Activated CD4-positive, alpha-beta memory T cell treated with anti-CD3 and anti-CD28 coated beads for 36 hours (primary cell): ENCODE measurements at regions not wholly inside any gene's neighbourhood (a gene's known extent, or its start where the extent isn't known, plus 50 kb on each side); places are given as distances from the start of the nearest gene placed in this dataset.

Experiments
- CTCF ChIA-PET: fragments of 350-600 bp; sonication (Branson Sonifier 250); formaldehyde crosslinking; loops from one replicate; lab custom pipeline; 2021; ENCODE audit warnings: antibody characterized with exemption, inconsistent platforms; lab: Charles Lee
- POLR2A ChIA-PET: fragments of 350-600 bp; sonication (Branson Sonifier 250); formaldehyde crosslinking; loops from one replicate; lab custom pipeline; 2021; ENCODE audit warnings: antibody characterized with exemption; lab: Charles Lee
- DNase-seq: peaks from one replicate; pipeline ENCODE4 v3.0.0-alpha.2; 2020
- H3K27ac Mint-ChIP-seq: one replicate; pipeline ENCODE4 v1.8.0; 2021; ENCODE audit warnings: mixed read lengths
- H3K27me3 Mint-ChIP-seq: one replicate; pipeline ENCODE4 v1.8.0; 2021; ENCODE audit warnings: mixed read lengths
- H3K36me3 Mint-ChIP-seq: one replicate; pipeline ENCODE4 v1.8.0; 2021; ENCODE audit warnings: mixed read lengths
- H3K4me1 Mint-ChIP-seq: one replicate; pipeline ENCODE4 v1.8.0; 2021; ENCODE audit warnings: low read depth, mixed read lengths
- H3K4me3 Mint-ChIP-seq: one replicate; pipeline ENCODE4 v1.8.0; 2021; ENCODE audit warnings: mild to moderate bottlenecking, mixed read lengths
- H3K9me3 Mint-ChIP-seq: one replicate; pipeline ENCODE4 v1.8.0; 2021; ENCODE audit warnings: mixed read lengths
- intact Hi-C: fragments of 100-400 bp; cut with micrococcal nuclease; formaldehyde crosslinking; loops from one replicate; pipeline ENCODE4 v1.15.1; 2023

DNA sequence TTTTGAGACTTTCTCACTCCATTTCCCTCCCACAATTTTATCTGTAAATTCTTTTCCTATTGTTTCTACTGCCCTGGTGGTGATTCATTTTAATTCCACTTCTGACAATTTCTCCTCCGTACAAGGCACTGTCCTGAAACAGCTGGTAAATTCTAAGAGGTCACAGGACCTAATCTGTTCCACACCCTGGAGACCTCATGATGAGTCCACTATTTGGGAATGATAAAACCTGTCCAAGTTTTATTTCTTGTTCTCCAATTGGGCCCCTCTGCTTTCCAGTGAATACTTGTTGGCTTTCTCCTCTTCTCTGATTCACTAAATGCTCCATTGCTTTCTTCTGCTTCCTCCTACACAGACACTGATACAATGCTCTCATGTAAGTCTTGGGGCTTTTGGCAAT, 343.1 kb upstream of the DUSP10 start:
- Mint-ChIP-seq H3K27ac (no peak overlapping the region), H3K4me1 (no peaks in the 10 kb centered on the region), H3K4me3 (no peak overlapping the region), H3K36me3 (no peaks in the 10 kb centered on the region), H3K9me3 (peaks cover 2% of the 10 kb centered on the region), H3K27me3 (peaks cover 11% of the 10 kb centered on the region)
- intact Hi-C loops, result no loop called here
- ChIA-PET POLR2A (no interaction called here), CTCF (no interaction called here)
- DNase-seq, result no peak

- Mint-ChIP-seq H3K4me1 (no peaks in the 10 kb centered on the region), H3K4me3 (no peak overlapping the region), H3K9me3 (peaks cover 2% of the 10 kb centered on the region), H3K36me3 (no peaks in the 10 kb centered on the region), H3K27me3 (peaks cover 11% of the 10 kb centered on the region), H3K27ac (no peak overlapping the region)
- CTCF ChIA-PET, result no interaction called here
- POLR2A ChIA-PET, result interaction anchor here (0.6 kb wide), 1 partner anchor 784 kb away, joined by 3 read pairs; no protein-coding TSS in a partner anchor
- DNase-seq, result no peak
- intact Hi-C loops, result no loop called here
These were observed 342.2 kb upstream of the DUSP10 start for GRCh38 chr1:222084048-222084447.

DNA sequence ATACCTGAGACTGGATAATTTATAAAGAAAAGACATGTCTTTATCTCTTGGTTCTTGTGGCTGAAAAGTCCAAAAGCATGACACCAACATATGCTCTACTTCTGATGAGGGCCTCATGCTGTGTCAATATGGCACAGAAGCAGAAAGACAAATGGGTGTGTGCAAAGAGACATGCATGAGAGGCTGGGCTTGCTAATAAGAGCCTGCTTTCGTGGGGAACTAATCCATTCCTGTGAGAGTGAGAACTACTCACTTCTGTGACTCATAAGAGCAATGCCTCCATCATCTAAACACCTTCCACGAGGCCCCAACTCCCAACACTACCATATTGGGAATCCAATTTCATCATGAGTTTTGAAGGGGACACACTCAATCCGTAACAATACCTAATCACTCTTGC, 340.0 kb upstream of the DUSP10 start:
- Mint-ChIP-seq H3K27me3 (peaks cover 5% of the 10 kb centered on the region), H3K4me1 (no peaks in the 10 kb centered on the region), H3K36me3 (no peaks in the 10 kb centered on the region), H3K4me3 (no peak overlapping the region), H3K27ac (no peak overlapping the region), H3K9me3 (peaks cover 2% of the 10 kb centered on the region)
- ChIA-PET CTCF (no interaction called here), POLR2A (no interaction called here)
- no peak for DNase-seq
- intact Hi-C loops, result no loop called here

DNA sequence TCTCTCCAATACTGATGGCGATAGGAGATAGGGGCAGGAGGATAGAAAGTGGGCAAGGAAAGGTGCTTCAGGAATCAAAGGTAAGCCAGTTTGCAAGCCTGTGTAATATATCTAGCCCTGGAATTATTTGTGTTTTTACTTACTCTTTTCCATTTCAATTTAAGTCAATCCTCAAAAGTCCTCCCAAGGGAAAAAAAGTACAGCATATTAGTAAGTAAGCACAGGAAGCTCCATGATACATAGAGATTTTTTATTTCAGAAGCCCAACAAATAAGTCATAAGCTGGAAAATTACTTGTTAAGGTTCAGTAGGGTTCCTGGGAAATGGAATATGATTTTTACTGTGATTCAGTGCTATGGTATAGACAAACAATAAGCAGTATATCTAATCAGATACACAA, 337.7 kb upstream of the DUSP10 start:
- H3K9me3 Mint-ChIP-seq, result no peaks in the 10 kb centered on the region
- H3K4me1 Mint-ChIP-seq, result no peaks in the 10 kb centered on the region
- intact Hi-C loops, result no loop called here
- no peak overlapping the region for H3K4me3 Mint-ChIP-seq
- no peaks in the 10 kb centered on the region for H3K27me3 Mint-ChIP-seq
- H3K27ac Mint-ChIP-seq, result no peak overlapping the region
- POLR2A ChIA-PET, result no interaction called here
- no peak for DNase-seq
- CTCF ChIA-PET, result interaction anchor here (0.5 kb wide), 1 partner anchor 21 kb away, joined by 3 read pairs; no protein-coding TSS in a partner anchor
- no peaks in the 10 kb centered on the region for H3K36me3 Mint-ChIP-seq

DNA sequence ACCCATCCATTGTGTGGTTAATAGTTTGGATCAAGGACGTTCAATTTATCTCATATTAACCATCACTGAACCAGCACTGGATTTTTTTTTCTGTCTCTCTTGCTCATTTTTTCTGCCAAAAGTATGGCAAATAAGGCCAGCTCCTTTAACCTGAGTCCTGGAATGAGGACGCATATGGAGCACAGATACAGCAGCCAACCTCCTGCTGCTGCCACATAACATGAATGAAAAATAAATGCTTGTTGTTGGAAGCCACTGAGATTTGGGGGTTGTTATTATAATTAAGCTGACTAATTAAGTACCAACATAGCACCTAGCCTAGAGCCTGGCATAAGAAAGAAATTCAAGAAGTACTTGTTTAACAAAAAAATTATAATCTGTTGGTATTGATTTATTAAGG, 335.3 kb upstream of the DUSP10 start:
- H3K9me3 Mint-ChIP-seq, result no peaks in the 10 kb centered on the region
- no peak overlapping the region for H3K27ac Mint-ChIP-seq
- no peaks in the 10 kb centered on the region for H3K4me1 Mint-ChIP-seq
- POLR2A ChIA-PET, result no interaction called here
- H3K36me3 Mint-ChIP-seq, result no peaks in the 10 kb centered on the region
- CTCF ChIA-PET, result interaction anchor here (1.1 kb wide), 1 partner anchor 19 kb away, joined by 4 read pairs; no protein-coding TSS in a partner anchor
- H3K27me3 Mint-ChIP-seq, result no peaks in the 10 kb centered on the region
- intact Hi-C loops, result no loop called here
- H3K4me3 Mint-ChIP-seq, result no peak overlapping the region
- DNase-seq, result no peak

DNA sequence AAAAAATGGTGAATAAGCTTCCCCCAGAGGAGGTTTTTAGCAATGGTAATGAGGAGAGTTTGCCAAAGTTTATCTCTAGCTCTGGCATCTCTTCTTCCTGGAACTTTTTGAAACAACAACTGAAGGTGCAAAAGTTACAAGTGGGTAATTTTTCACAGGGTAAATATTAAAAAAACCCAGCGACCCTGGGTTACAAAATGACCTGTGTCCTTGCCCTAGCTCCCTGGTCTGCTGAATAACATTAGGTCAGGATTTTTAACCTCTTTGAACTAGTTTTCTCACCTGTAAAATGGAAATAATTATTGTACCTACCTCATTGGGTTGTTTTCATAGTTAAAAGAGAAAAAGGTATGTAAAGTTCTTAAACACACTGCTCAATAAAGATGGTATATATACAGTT, 332.4 kb upstream of the DUSP10 start:
- CTCF ChIA-PET, result interaction anchor here (1.1 kb wide), 1 partner anchor 21 kb away, joined by 3 read pairs; no protein-coding TSS in a partner anchor
- H3K27ac Mint-ChIP-seq, result no peak overlapping the region

GRCh38 chr1:222073307-222073995, 331.6 kb upstream of the DUSP10 start:
- ChIA-PET CTCF (interaction anchor here (1.1 kb wide), 1 partner anchor 22 kb away, joined by 3 read pairs; no protein-coding TSS in a partner anchor), POLR2A (no interaction called here)
- intact Hi-C loops, result no loop called here
- no peaks in the 10 kb centered on the region for H3K36me3 Mint-ChIP-seq
- no peak for DNase-seq
- H3K27ac Mint-ChIP-seq, result no peak overlapping the region
- no peaks in the 10 kb centered on the region for H3K9me3 Mint-ChIP-seq
- H3K27me3 Mint-ChIP-seq, result no peaks in the 10 kb centered on the region
- H3K4me3 Mint-ChIP-seq, result no peak overlapping the region
- H3K4me1 Mint-ChIP-seq, result no peaks in the 10 kb centered on the region

More for the DNA sequence above, 332.4 kb upstream of the DUSP10 start:
- H3K9me3 Mint-ChIP-seq, result no peaks in the 10 kb centered on the region
- POLR2A ChIA-PET, result no interaction called here
- no peaks in the 10 kb centered on the region for H3K4me1 Mint-ChIP-seq
- H3K27me3 Mint-ChIP-seq, result no peaks in the 10 kb centered on the region
- no peak for DNase-seq
- intact Hi-C loops, result no loop called here
- H3K36me3 Mint-ChIP-seq, result no peaks in the 10 kb centered on the region
- H3K4me3 Mint-ChIP-seq, result no peak overlapping the region

DNA sequence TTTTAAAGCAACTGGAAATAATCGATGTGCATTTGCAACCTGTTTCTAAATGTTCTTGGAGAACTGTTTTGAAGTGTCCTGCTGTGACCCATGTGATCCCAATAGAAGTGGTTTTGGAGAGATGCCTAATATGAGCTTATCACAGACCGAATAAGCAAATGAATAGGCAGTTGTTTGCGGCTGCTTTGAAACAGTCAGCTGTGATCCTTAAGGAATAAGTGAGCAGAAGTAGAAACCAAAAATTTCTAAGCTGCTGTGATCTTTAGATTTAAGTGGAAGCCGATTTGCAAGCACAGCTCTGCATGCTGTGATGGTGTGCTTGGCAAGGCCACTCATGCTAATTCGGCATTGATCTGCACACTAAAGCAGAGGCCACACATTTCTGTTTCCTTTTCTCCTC, 329.5 kb upstream of the DUSP10 start:
- no peak overlapping the region for H3K27ac Mint-ChIP-seq
- intact Hi-C loops, result no loop called here
- CTCF ChIA-PET, result interaction anchor here (1.1 to 1.3 kb wide), 2 partner anchors 24 to 384 kb away, joined by 3 read pairs; no protein-coding TSS in a partner anchor
- no peaks in the 10 kb centered on the region for H3K36me3 Mint-ChIP-seq
- H3K27me3 Mint-ChIP-seq, result no peaks in the 10 kb centered on the region
- no peaks in the 10 kb centered on the region for H3K9me3 Mint-ChIP-seq
- H3K4me1 Mint-ChIP-seq, result no peaks in the 10 kb centered on the region
- no peak for DNase-seq
- no peak overlapping the region for H3K4me3 Mint-ChIP-seq
- POLR2A ChIA-PET, result no interaction called here

DNA sequence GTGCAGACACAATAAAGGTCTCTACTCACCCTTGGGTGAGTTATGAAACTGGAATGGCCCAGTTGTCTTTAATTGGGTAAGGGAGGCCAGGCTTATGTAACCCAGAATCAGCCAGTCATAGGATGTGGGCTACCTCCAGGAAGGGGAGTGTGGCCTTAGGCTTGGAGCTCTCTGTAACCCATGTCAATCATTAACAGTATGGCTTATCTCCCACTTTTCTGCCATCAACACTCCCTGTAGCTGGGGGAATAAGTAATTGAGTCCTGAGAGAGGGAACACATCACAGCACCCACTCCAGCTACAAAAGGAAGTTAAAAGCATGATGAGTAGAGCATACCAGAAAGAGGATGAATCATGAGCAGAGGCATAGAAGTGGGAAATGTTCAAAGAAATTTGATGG, 327.0 kb upstream of the DUSP10 start:
- Mint-ChIP-seq H3K4me3 (no peak overlapping the region), H3K27me3 (peaks cover 2% of the 10 kb centered on the region), H3K36me3 (peaks cover 4% of the 10 kb centered on the region), H3K4me1 (no peaks in the 10 kb centered on the region), H3K27ac (no peak overlapping the region), H3K9me3 (peaks cover 16% of the 10 kb centered on the region)
- ChIA-PET POLR2A (no interaction called here), CTCF (no interaction called here)
- intact Hi-C loops, result no loop called here
- no peak for DNase-seq

- no peak overlapping the region for H3K27ac Mint-ChIP-seq
- peaks cover 4% of the 10 kb centered on the region for H3K36me3 Mint-ChIP-seq
- DNase-seq, result no peak
- intact Hi-C loops, result no loop called here
- no peak overlapping the region for H3K4me3 Mint-ChIP-seq
- peaks cover 2% of the 10 kb centered on the region for H3K27me3 Mint-ChIP-seq
- ChIA-PET CTCF (interaction anchor here (1.5 kb wide), 1 partner anchor 21 kb away, joined by 3 read pairs; no protein-coding TSS in a partner anchor), POLR2A (no interaction called here)
- H3K9me3 Mint-ChIP-seq, result peaks cover 16% of the 10 kb centered on the region
- no peaks in the 10 kb centered on the region for H3K4me1 Mint-ChIP-seq
These were observed 326.2 kb upstream of the DUSP10 start for GRCh38 chr1:222068101-222068500.

- intact Hi-C loops, result no loop called here
- no peak overlapping the region for H3K4me3 Mint-ChIP-seq
- H3K4me1 Mint-ChIP-seq, result no peaks in the 10 kb centered on the region
- CTCF ChIA-PET, result no interaction called here
- H3K27ac Mint-ChIP-seq, result no peak overlapping the region
- peaks cover 2% of the 10 kb centered on the region for H3K27me3 Mint-ChIP-seq
- DNase-seq, result no peak
- peaks cover 16% of the 10 kb centered on the region for H3K9me3 Mint-ChIP-seq
- POLR2A ChIA-PET, result no interaction called here
- peaks cover 4% of the 10 kb centered on the region for H3K36me3 Mint-ChIP-seq
These were observed 324.6 kb upstream of the DUSP10 start for GRCh38 chr1:222066539-222066938.

- ChIA-PET POLR2A (no interaction called here), CTCF (interaction anchor here (0.6 kb wide), 1 partner anchor 143 kb away, joined by 7 read pairs; no protein-coding TSS in a partner anchor)
- Mint-ChIP-seq H3K36me3 (peaks cover 4% of the 10 kb centered on the region), H3K4me3 (no peak overlapping the region), H3K4me1 (no peaks in the 10 kb centered on the region), H3K27ac (no peak overlapping the region), H3K27me3 (peaks cover 2% of the 10 kb centered on the region), H3K9me3 (peaks cover 16% of the 10 kb centered on the region)
- intact Hi-C loops, result no loop called here
- DNase-seq, result no peak
These were observed 323.3 kb upstream of the DUSP10 start for GRCh38 chr1:222065234-222065633.
